Peyer's patch (tissue), 4 donors: ENCODE measurements at regions not wholly inside any gene's neighbourhood (a gene's known extent, or its start where the extent isn't known, plus 50 kb on each side); places are given as distances from the start of the nearest gene placed in this dataset.

Experiments
- DNase-seq, 3 donors: peaks; one replicate each; pipeline ENCODE4 v3.0.0-alpha.2; 2017 to 2019
- H3K27ac ChIP-seq, 4 donors: fragments of 200-600 bp; sonication (generic); one replicate each; pipeline ENCODE4 v1.5.1; 2016 to 2019
- H3K27me3 ChIP-seq, 2 donors: fragments of 200-600 bp; sonication (generic); one replicate each; pipeline ENCODE4 v1.5.1; 2019
- H3K36me3 ChIP-seq, 3 donors: fragments of 200-600 bp; sonication (generic); one replicate each; pipeline ENCODE4 v1.5.1; 2016 to 2019
- H3K4me1 ChIP-seq, 4 donors: fragments of 200-600 bp; sonication (generic); one replicate each; pipeline ENCODE4 v1.5.1; 2016 to 2019
- H3K4me3 ChIP-seq, 4 donors: fragments of 200-600 bp; sonication (generic); 1 replicate in 3 of 4; 2 replicates in 1 of 4; pipeline ENCODE4 v1.5.1; 2016 to 2019; ENCODE audit warnings: mild to moderate bottlenecking in 1 of 4
- H3K9me3 ChIP-seq, 4 donors: fragments of 200-600 bp; sonication (generic); one replicate each; pipeline ENCODE4 v1.5.1; 2016 to 2019; ENCODE audit warnings: mild to moderate bottlenecking in 1 of 4
- POLR2A ChIP-seq, 2 donors: fragments of 450-650 bp; IDR thresholded peaks; one replicate each; pipeline ENCODE4 v1.5.1; 2017; ENCODE audit warnings: antibody characterized with exemption in 2 of 2, mild to moderate bottlenecking in 2 of 2, moderate library complexity in 2 of 2
- TF ChIP-seq, protein P1 (sequence below), 6 experiments: fragments of 450-650 bp in 4 of 6; fragments of 200-600 bp in 2 of 6; sonication (generic) in 1 of 6; IDR thresholded peaks; one replicate each; pipeline ENCODE4 v1.5.1; 2017 to 2019; ENCODE audit warnings: antibody characterized with exemption in 6 of 6, mild to moderate bottlenecking in 3 of 6, moderate library complexity in 1 of 6

DNA sequence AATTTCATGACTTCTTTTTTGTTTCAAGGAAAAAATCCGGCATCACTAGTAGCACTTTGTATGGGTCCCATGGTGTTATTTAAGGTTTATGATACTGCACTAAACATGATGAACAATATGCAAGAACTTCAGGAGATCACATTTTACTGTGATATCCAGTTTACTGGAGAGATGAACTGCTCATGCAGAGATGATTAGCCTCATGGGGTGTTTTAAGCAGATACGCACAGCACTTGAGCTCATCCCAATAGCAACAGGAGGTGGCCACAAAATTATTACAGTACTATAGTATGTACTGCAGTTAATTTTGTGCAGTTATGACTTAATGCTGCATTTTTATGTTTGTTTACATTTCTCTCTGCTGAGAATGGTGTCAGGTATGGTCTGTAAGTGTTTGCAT is 303.7 kb upstream of the PCDH15 start:
- Histone ChIP-seq H3K27me3 (no peaks in the 10 kb centered on the region), H3K4me3 (no peak overlapping the region), H3K9me3 (no peaks in the 10 kb centered on the region), H3K4me1 (no peaks in the 10 kb centered on the region), H3K36me3 (no peaks in the 10 kb centered on the region), H3K27ac (no peak overlapping the region)
- DNase-seq = no peak
- TF ChIP-seq, protein P1, sequence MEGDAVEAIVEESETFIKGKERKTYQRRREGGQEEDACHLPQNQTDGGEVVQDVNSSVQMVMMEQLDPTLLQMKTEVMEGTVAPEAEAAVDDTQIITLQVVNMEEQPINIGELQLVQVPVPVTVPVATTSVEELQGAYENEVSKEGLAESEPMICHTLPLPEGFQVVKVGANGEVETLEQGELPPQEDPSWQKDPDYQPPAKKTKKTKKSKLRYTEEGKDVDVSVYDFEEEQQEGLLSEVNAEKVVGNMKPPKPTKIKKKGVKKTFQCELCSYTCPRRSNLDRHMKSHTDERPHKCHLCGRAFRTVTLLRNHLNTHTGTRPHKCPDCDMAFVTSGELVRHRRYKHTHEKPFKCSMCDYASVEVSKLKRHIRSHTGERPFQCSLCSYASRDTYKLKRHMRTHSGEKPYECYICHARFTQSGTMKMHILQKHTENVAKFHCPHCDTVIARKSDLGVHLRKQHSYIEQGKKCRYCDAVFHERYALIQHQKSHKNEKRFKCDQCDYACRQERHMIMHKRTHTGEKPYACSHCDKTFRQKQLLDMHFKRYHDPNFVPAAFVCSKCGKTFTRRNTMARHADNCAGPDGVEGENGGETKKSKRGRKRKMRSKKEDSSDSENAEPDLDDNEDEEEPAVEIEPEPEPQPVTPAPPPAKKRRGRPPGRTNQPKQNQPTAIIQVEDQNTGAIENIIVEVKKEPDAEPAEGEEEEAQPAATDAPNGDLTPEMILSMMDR (IDR thresholded peaks at IDR 0.05) = no peak
- TF ChIP-seq POLR2A (IDR thresholded peaks at IDR 0.05) = no peak

DNA sequence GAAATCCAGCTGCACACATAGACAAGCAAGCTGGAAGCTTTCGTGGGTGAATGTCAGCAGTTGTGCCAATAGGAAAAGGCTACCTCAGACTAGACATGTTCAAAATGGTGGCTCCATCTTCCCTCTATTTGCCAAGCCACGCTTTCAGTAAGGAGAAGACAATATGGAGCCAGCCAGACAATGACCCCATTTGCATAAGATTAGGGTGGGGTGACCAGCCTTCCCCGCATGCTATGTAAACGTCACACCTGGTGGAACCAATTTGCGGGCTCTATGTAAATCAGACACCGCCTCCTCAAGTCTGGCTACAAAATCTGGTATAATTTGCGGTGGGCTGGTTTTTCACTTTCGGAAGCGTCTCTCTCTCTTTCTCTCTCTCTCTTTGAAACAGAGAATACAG is 297.4 kb upstream of the PCDH15 start:
- H3K4me3 ChIP-seq = no peak overlapping the region
- no peaks in the 10 kb centered on the region for H3K9me3 ChIP-seq
- no peaks in the 10 kb centered on the region for H3K27me3 ChIP-seq
- H3K27ac ChIP-seq = no peak overlapping the region
- H3K4me1 ChIP-seq = no peaks in the 10 kb centered on the region
- H3K36me3 ChIP-seq = no peaks in the 10 kb centered on the region
- DNase-seq = no peak
- no peak for TF ChIP-seq POLR2A (IDR thresholded peaks at IDR 0.05)
- TF ChIP-seq, protein P1 (IDR thresholded peaks at IDR 0.05) = no peak

DNA sequence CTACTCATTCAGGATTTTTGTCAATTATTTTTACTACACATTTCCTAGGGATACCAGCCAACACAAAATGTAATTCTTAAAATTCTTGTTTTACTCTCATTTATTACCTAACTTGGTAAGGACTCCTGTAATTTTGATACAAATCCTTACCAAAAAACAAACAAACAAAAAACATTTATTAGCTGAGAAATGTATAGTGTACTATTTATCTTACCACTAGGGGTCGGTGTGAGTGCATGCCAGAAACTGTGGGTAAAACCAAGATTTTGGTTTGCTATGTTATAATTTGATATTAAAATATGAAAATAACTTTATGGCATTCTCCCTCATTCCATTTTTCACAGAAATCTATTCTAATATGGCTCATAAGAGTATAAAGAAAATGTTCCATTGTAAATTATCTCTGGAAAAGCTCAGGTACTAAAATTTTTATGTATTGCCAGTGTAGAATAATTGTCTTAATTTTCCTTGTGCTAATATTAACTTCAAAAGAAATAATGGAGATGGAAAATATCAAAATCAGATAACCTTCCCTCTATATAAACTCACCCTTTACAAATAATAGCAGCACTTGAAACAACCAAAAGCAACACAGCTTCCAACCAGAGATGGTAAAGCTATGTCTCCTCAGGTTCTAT is 290.8 kb upstream of the PCDH15 start:
- Histone ChIP-seq H3K4me1 (no peaks in the 10 kb centered on the region), H3K36me3 (no peaks in the 10 kb centered on the region), H3K9me3 (no peaks in the 10 kb centered on the region), H3K27me3 (no peaks in the 10 kb centered on the region), H3K27ac (no peak overlapping the region), H3K4me3 (no peak overlapping the region)
- no peak for TF ChIP-seq POLR2A (IDR thresholded peaks at IDR 0.05)
- TF ChIP-seq, protein P1 (IDR thresholded peaks at IDR 0.05) = peak in 5 of 6 experiments; percentile 46 to 65 (median 53)
- no peak for DNase-seq

DNA sequence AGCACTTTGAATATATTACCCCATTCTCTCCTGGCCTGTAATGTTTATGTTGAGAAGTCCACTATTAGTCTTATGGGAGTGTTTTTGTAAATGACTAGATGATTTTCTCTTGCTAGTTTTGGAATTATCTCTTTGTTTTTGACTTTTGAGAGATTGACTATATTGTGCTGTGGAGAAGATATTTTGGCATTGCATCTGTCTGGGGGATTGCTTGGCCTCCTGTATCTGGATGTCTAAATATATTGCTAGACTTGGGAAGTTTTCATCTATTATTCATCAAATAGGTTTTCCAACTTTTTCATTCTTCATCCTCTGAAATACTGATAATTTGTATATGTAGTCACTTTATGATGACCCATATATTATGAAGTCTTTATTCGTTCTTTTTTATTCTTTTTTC is 277.1 kb upstream of the PCDH15 start:
- no peak overlapping the region for H3K4me3 ChIP-seq
- TF ChIP-seq, protein P1 (IDR thresholded peaks at IDR 0.05) = no peak
- TF ChIP-seq POLR2A (IDR thresholded peaks at IDR 0.05) = no peak
- H3K27ac ChIP-seq = no peak overlapping the region
- no peaks in the 10 kb centered on the region for H3K36me3 ChIP-seq
- no peaks in the 10 kb centered on the region for H3K27me3 ChIP-seq
- no peak for DNase-seq
- no peaks in the 10 kb centered on the region for H3K9me3 ChIP-seq
- no peaks in the 10 kb centered on the region for H3K4me1 ChIP-seq

DNA sequence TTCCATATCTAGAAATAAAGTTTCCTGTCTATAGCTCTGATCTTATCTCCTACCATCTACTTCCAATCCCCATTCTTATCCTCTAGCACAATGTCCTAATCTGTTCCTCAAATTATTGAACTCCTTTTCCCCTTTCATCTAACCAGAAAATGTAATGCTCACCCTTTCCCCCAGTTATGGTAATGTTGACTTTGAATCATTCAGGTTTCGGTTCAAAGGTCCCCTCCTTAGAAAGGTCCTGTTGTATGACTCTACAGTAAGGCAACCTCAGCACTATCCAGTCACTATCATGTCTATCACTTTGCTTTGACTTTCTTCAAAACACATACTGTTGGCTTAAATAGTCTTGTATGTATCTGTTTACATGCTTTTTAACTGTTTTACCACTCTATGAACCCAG is 264.2 kb upstream of the PCDH15 start:
- Histone ChIP-seq H3K9me3 (no peaks in the 10 kb centered on the region), H3K27ac (no peak overlapping the region), H3K27me3 (no peaks in the 10 kb centered on the region), H3K4me1 (no peaks in the 10 kb centered on the region), H3K4me3 (no peak overlapping the region), H3K36me3 (no peaks in the 10 kb centered on the region)
- TF ChIP-seq, protein P1 (IDR thresholded peaks at IDR 0.05) = no peak
- no peak for TF ChIP-seq POLR2A (IDR thresholded peaks at IDR 0.05)
- no peak for DNase-seq

DNA sequence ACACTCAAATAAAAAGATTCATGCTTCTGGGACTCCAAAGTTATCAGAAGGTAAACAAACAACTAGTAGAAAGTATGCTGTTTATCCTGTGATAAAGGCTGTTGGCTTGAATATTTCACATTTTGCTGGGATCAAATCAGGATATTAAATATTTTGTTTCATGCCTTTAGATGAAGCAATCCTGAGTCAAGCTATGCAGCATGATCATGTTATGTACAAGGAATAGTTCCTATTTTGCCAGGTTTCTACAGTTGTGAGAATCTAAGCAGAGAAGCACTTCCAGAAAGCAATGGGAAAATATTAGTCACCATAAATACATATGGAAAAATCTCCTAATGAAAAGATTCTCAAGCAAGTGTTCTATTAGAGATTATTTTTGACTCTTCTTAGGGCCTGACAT is 262.8 kb upstream of the PCDH15 start:
- Histone ChIP-seq H3K27me3 (no peaks in the 10 kb centered on the region), H3K9me3 (no peaks in the 10 kb centered on the region), H3K4me1 (no peaks in the 10 kb centered on the region), H3K27ac (no peak overlapping the region), H3K36me3 (no peaks in the 10 kb centered on the region), H3K4me3 (no peak overlapping the region)
- no peak for DNase-seq
- no peak for TF ChIP-seq POLR2A (IDR thresholded peaks at IDR 0.05)
- TF ChIP-seq, protein P1 (IDR thresholded peaks at IDR 0.05) = no peak
